ENCODE measurements at regions not wholly inside any gene's neighbourhood (a gene's known extent, or its start where the extent isn't known, plus 50 kb on each side); places are given as distances from the start of the nearest gene placed in this dataset.
"Not testable (repeated sequence)": the region's sequence is repeated elsewhere in the genome, so short reads cannot be mapped to it uniquely, and the experiment has no call there.

DNA sequence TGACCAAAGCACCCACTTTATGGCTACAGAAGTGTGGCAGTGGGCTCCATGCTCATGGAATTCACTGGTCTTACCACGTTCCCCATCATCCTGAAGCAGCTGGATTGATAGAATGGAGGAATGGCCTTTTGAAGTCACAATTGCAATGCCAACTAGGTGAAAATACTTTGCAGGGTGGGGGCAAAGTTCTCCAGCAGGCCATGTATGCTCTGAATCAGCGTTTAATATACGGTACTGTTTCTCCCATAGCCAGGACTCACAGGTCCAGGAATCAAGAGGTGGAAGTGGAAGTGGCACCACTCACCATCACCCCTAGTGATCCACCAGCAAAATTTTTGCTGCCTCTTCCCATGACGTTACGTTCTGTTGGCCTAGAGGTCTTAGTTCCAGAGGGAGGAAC is 60.5 kb upstream of the GMDS start:
- no peak overlapping the region for H3K4me3 ChIP-seq (ENCODE audit: low read length)
- DNase-seq (ENCODE audit: low read depth): no peak
- TF ChIP-seq, protein P1, sequence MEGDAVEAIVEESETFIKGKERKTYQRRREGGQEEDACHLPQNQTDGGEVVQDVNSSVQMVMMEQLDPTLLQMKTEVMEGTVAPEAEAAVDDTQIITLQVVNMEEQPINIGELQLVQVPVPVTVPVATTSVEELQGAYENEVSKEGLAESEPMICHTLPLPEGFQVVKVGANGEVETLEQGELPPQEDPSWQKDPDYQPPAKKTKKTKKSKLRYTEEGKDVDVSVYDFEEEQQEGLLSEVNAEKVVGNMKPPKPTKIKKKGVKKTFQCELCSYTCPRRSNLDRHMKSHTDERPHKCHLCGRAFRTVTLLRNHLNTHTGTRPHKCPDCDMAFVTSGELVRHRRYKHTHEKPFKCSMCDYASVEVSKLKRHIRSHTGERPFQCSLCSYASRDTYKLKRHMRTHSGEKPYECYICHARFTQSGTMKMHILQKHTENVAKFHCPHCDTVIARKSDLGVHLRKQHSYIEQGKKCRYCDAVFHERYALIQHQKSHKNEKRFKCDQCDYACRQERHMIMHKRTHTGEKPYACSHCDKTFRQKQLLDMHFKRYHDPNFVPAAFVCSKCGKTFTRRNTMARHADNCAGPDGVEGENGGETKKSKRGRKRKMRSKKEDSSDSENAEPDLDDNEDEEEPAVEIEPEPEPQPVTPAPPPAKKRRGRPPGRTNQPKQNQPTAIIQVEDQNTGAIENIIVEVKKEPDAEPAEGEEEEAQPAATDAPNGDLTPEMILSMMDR (conservative IDR thresholded peaks at IDR 0.05; ENCODE audit: low read depth, low read length): no peak

DNA sequence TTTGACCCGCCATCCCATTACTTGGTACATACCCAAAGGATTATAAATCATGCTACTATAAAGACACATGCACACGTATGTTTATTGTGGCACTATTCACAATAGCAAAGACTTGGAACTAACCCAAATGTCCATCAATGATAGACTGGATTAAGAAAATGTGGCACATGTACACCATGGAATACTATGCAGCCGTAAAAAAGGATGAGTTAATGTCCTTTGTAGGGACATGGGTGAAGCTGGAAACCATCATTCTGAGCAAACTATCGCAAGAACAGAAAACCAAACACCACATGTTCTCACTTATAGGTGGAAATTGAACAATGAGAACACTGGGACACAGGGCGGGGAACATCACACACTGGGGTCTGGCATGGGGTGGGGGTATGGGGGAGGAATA is 57.1 kb upstream of the GMDS start:
- not testable (repeated sequence) for H3K4me3 ChIP-seq (ENCODE audit: low read length); DNase-seq (ENCODE audit: low read depth)

DNA sequence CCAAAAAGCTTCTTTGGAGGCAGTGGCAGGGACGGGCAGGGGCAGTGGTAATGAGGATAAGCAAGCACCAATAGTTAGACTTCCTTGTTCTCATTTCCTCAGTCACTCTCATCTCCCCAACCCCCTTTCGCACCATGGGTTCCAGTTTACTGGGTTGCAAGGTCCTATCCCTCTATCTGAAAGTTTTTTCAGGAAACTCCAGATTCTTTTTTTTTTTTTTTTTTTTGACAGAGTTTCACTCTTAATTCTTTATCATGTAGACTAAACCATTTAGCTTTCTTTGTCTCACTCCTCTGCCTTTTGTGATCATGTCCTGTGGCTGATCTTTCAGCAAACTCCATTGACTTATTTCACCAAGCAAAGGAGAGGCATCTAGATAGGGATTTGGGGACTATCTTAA is 51.4 kb upstream of the GMDS start:
- no peak for DNase-seq (ENCODE audit: low read depth)
- TF ChIP-seq, protein P1 (conservative IDR thresholded peaks at IDR 0.05; ENCODE audit: low read depth, low read length): no peak
- H3K4me3 ChIP-seq (ENCODE audit: low read length): no peak overlapping the region
